ENCODE measurements at regions not wholly inside any gene's neighbourhood (a gene's known extent, or its start where the extent isn't known, plus 50 kb on each side); places are given as distances from the start of the nearest gene placed in this dataset.
"Not testable (repeated sequence)": the region's sequence is repeated elsewhere in the genome, so short reads cannot be mapped to it uniquely, and the experiment has no call there.

GRCh38 chr12:131620946-131621681 is 89.8 kb upstream of the SFSWAP start:
- in situ Hi-C loops (cut with HindIII; ENCODE audit: low pct_unique_long_range_greater_than_20kb, low sequenced_read_pairs): no loop called here
- peak; percentile 16 for DNase-seq (ENCODE audit: low read depth, low spot score)

- in situ Hi-C loops (cut with HindIII; ENCODE audit: low pct_unique_long_range_greater_than_20kb, low sequenced_read_pairs): no loop called here
- DNase-seq (ENCODE audit: low read depth, low spot score): peak; percentile 48
Measured at GRCh38 chr12:131621701-131622421, 89.0 kb upstream of the SFSWAP start.

- in situ Hi-C loops (cut with HindIII; ENCODE audit: low pct_unique_long_range_greater_than_20kb, low sequenced_read_pairs): no loop called here
- DNase-seq (ENCODE audit: low read depth, low spot score): no peak
Measured at GRCh38 chr12:131622422-131622955, 88.4 kb upstream of the SFSWAP start.

- in situ Hi-C loops (cut with HindIII; ENCODE audit: low pct_unique_long_range_greater_than_20kb, low sequenced_read_pairs): not testable (repeated sequence)
- peak; percentile 32 for DNase-seq (ENCODE audit: low read depth, low spot score)
Measured at GRCh38 chr12:131623404-131624368, 87.2 kb upstream of the SFSWAP start.

GRCh38 chr12:131624369-131624739 is 86.5 kb upstream of the SFSWAP start:
- in situ Hi-C loops (cut with HindIII; ENCODE audit: low pct_unique_long_range_greater_than_20kb, low sequenced_read_pairs); DNase-seq (ENCODE audit: low read depth, low spot score): not testable (repeated sequence)

- in situ Hi-C loops (cut with HindIII; ENCODE audit: low pct_unique_long_range_greater_than_20kb, low sequenced_read_pairs); DNase-seq (ENCODE audit: low read depth, low spot score): not testable (repeated sequence)
Measured at GRCh38 chr12:131624756-131625501, 86.0 kb upstream of the SFSWAP start.

GRCh38 chr12:131625966-131626722 is 84.7 kb upstream of the SFSWAP start:
- DNase-seq (ENCODE audit: low read depth, low spot score); in situ Hi-C loops (cut with HindIII; ENCODE audit: low pct_unique_long_range_greater_than_20kb, low sequenced_read_pairs): not testable (repeated sequence)

- in situ Hi-C loops (cut with HindIII; ENCODE audit: low pct_unique_long_range_greater_than_20kb, low sequenced_read_pairs): not testable (repeated sequence)
Measured at GRCh38 chr12:131627151-131628022, 83.5 kb upstream of the SFSWAP start.

GRCh38 chr12:131628023-131628740 is 82.7 kb upstream of the SFSWAP start:
- in situ Hi-C loops (cut with HindIII; ENCODE audit: low pct_unique_long_range_greater_than_20kb, low sequenced_read_pairs): no loop called here
- DNase-seq (ENCODE audit: low read depth, low spot score): no peak

More at GRCh38 chr12:131627151-131628022, 83.5 kb upstream of the SFSWAP start:
- DNase-seq (ENCODE audit: low read depth, low spot score): not testable (repeated sequence)

GRCh38 chr12:131628766-131629448 is 82.0 kb upstream of the SFSWAP start:
- in situ Hi-C loops (cut with HindIII; ENCODE audit: low pct_unique_long_range_greater_than_20kb, low sequenced_read_pairs): no loop called here
- no peak for DNase-seq (ENCODE audit: low read depth, low spot score)

- DNase-seq (ENCODE audit: low read depth, low spot score): no peak
- in situ Hi-C loops (cut with HindIII; ENCODE audit: low pct_unique_long_range_greater_than_20kb, low sequenced_read_pairs): no loop called here
Measured at GRCh38 chr12:131631230-131631629, 79.7 kb upstream of the SFSWAP start.

GRCh38 chr12:131631889-131632651 is 78.8 kb upstream of the SFSWAP start:
- DNase-seq (ENCODE audit: low read depth, low spot score); in situ Hi-C loops (cut with HindIII; ENCODE audit: low pct_unique_long_range_greater_than_20kb, low sequenced_read_pairs): not testable (repeated sequence)

GRCh38 chr12:131632652-131633023 is 78.3 kb upstream of the SFSWAP start:
- in situ Hi-C loops (cut with HindIII; ENCODE audit: low pct_unique_long_range_greater_than_20kb, low sequenced_read_pairs): not testable (repeated sequence)

GRCh38 chr12:131633610-131634009 is 77.3 kb upstream of the SFSWAP start:
- in situ Hi-C loops (cut with HindIII; ENCODE audit: low pct_unique_long_range_greater_than_20kb, low sequenced_read_pairs); DNase-seq (ENCODE audit: low read depth, low spot score): not testable (repeated sequence)

More at GRCh38 chr12:131632652-131633023, 78.3 kb upstream of the SFSWAP start:
- DNase-seq (ENCODE audit: low read depth, low spot score): not testable (repeated sequence)

All from SK-MEL-5 (cell line).